Gastrocnemius medialis (tissue), 4 donors: ENCODE measurements at regions not wholly inside any gene's neighbourhood (a gene's known extent, or its start where the extent isn't known, plus 50 kb on each side); places are given as distances from the start of the nearest gene placed in this dataset.

Source experiments
- ATAC-seq, 2 donors: fragments of 150-250 bp; one replicate each; pipeline ENCODE4 v1.9.1; 2016
- DNase-seq, 2 donors: peaks; one replicate each; pipeline ENCODE4 v3.0.0-alpha.2; 2019
- H3K27ac ChIP-seq, 4 donors: fragments of 200-600 bp; sonication (generic); 1 replicate in 1 of 4; 2 replicates in 3 of 4; pipeline ENCODE4 v1.5.1; 2016 to 2018; ENCODE audit warnings: mild to moderate bottlenecking in 2 of 4, moderate library complexity in 1 of 4
- H3K27me3 ChIP-seq, 3 donors: fragments of 200-600 bp; sonication (generic) in 2 of 3; 1 replicate in 1 of 3; 2 replicates in 2 of 3; pipeline versions ENCODE4 v1.5.1 to v1.6.0; 2016 to 2019; ENCODE audit warnings: mild to moderate bottlenecking in 1 of 3, moderate library complexity in 1 of 3
- H3K36me3 ChIP-seq, 2 donors: fragments of 200-600 bp; sonication (generic) in 1 of 2; one replicate each; pipeline ENCODE4 v1.5.1; 2017 to 2018
- H3K4me1 ChIP-seq, 2 donors: fragments of 200-600 bp; sonication (generic) in 1 of 2; one replicate each; pipeline ENCODE4 v1.5.1; 2016 to 2017; ENCODE audit warnings: mild to moderate bottlenecking in 2 of 2
- H3K4me3 ChIP-seq, 4 donors: fragments of 200-600 bp; sonication (generic) in 3 of 4; 1 replicate in 1 of 4; 2 replicates in 3 of 4; pipeline ENCODE4 v1.5.1; 2016 to 2019; ENCODE audit warnings: mild to moderate bottlenecking in 2 of 4
- H3K9me3 ChIP-seq, 3 donors: fragments of 200-600 bp; sonication (generic) in 2 of 3; 1 replicate in 1 of 3; 2 replicates in 2 of 3; pipeline ENCODE4 v1.5.1; 2016 to 2019
- POLR2A ChIP-seq, 2 donors: fragments of 450-650 bp; IDR thresholded peaks; one replicate each; pipeline ENCODE4 v1.6.1; 2017; ENCODE audit warnings: antibody characterized with exemption in 2 of 2, mild to moderate bottlenecking in 2 of 2, moderate library complexity in 2 of 2
- in situ Hi-C, 4 donors: fragments of 200-750 bp; cut with MboI; loops; one replicate each; pipeline versions ENCODE4 v1.15.0 to v1.8.0; 2017; ENCODE audit warnings: low sequenced_read_pairs in 4 of 4
- intact Hi-C: fragments of 100-400 bp; cut with DNase I; formaldehyde crosslinking; loops from one replicate; pipeline ENCODE4 v1.15.1; 2023; ENCODE audit warnings: low total_unique reads
- TF ChIP-seq, protein P1 (sequence below), 5 experiments: fragments of 450-650 bp in 3 of 5; fragments of 200-600 bp in 2 of 5; sonication (generic) in 2 of 5; IDR thresholded peaks in 4 of 5; conservative IDR thresholded peaks in 1 of 5; 1 replicate in 4 of 5; 2 replicates in 1 of 5; pipeline ENCODE4 v1.5.1; 2016 to 2019; ENCODE audit warnings: antibody characterized with exemption in 5 of 5, mild to moderate bottlenecking in 3 of 5, moderate library complexity in 3 of 5

DNA sequence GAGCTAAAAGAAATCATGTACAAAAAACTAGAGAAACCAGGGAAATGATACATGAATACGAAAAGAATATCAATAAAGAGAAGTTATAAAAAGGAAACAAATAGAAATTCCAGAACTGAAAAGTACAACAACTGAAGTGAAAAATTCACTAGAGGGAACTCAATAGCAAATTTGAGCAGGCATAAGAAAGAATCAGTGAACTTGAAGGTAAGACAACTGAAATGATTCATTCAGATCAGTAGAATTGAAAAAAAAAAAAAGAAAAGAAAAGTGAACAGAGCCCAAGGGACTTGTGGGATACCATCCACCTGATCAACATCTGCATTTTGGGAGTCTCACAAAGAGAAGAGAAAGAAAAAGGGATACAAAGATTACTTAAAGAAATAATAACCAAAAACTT is 78.3 kb downstream of the HHEX start:
- Histone ChIP-seq H3K4me3 (no peak overlapping the region), H3K4me1 (no peaks in the 10 kb centered on the region), H3K27me3 (no peaks in the 10 kb centered on the region), H3K36me3 (no peaks in the 10 kb centered on the region), H3K27ac (no peak overlapping the region), H3K9me3 (peaks cover 0 to 5% (median 0%) of the 10 kb centered on the region in 3 donors)
- no peak for ATAC-seq
- DNase-seq: no peak
- intact Hi-C loops: no loop called here
- in situ Hi-C loops: no loop called here
- TF ChIP-seq, protein P1, sequence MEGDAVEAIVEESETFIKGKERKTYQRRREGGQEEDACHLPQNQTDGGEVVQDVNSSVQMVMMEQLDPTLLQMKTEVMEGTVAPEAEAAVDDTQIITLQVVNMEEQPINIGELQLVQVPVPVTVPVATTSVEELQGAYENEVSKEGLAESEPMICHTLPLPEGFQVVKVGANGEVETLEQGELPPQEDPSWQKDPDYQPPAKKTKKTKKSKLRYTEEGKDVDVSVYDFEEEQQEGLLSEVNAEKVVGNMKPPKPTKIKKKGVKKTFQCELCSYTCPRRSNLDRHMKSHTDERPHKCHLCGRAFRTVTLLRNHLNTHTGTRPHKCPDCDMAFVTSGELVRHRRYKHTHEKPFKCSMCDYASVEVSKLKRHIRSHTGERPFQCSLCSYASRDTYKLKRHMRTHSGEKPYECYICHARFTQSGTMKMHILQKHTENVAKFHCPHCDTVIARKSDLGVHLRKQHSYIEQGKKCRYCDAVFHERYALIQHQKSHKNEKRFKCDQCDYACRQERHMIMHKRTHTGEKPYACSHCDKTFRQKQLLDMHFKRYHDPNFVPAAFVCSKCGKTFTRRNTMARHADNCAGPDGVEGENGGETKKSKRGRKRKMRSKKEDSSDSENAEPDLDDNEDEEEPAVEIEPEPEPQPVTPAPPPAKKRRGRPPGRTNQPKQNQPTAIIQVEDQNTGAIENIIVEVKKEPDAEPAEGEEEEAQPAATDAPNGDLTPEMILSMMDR (IDR thresholded peaks at IDR 0.05 in 4 of 5, conservative IDR thresholded peaks at IDR 0.05 in 1 of 5): no peak
- no peak for TF ChIP-seq POLR2A (IDR thresholded peaks at IDR 0.05)

DNA sequence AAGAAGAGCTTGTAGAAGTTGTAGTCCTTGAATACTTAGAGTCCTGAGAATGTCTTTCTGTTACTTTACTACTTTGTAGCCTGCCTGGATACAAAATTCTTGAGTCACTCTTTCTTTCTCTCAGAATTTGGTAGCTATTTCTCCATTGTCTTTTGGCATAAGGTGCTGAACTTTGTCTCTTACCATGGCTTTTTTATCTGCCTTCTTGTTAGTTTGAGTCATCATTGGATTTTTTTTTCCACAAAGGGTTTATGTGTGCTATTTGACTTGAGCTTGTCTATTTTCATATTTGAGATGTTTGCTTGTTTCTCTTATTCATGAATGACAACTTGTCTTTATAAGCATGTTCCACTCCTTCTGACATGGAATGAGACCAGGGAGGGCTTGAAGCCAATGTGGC is 74.5 kb upstream of the EXOC6 start:
- no peak for DNase-seq
- TF ChIP-seq, protein P1 (IDR thresholded peaks at IDR 0.05 in 4 of 5, conservative IDR thresholded peaks at IDR 0.05 in 1 of 5): no peak
- TF ChIP-seq POLR2A (IDR thresholded peaks at IDR 0.05): no peak
- H3K9me3 ChIP-seq: no peaks in the 10 kb centered on the region
- H3K4me3 ChIP-seq: no peak overlapping the region
- no peaks in the 10 kb centered on the region for H3K4me1 ChIP-seq
- H3K36me3 ChIP-seq: no peaks in the 10 kb centered on the region
- intact Hi-C loops (no loop called here), in situ Hi-C loops (no loop called here)
- no peaks in the 10 kb centered on the region for H3K27me3 ChIP-seq
- no peak overlapping the region for H3K27ac ChIP-seq
- no peak for ATAC-seq

DNA sequence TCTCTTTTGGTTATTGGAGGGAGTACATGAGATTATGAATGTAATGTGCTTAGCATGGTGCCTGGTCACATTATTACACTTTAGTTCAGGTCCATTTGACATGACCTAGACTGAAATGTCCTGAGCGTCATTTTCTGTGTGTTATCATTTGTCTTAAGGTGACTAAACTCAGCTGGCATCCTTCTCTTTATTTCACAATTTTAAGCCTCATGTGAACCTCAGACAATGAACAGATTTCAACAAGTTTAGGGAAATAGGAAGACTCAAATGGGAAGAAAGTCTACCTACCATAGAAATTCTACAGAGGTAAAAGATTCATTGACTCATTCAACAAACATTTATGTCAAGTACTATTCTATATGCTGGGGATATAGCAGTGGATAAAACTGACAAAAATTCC is 70.2 kb upstream of the EXOC6 start:
- DNase-seq (no peak), ATAC-seq (no peak)
- Histone ChIP-seq H3K36me3 (no peaks in the 10 kb centered on the region), H3K4me3 (no peak overlapping the region), H3K27me3 (no peaks in the 10 kb centered on the region), H3K27ac (no peak overlapping the region), H3K9me3 (no peaks in the 10 kb centered on the region), H3K4me1 (no peaks in the 10 kb centered on the region)
- in situ Hi-C loops (no loop called here), intact Hi-C loops (no loop called here)
- TF ChIP-seq, protein P1 (IDR thresholded peaks at IDR 0.05 in 4 of 5, conservative IDR thresholded peaks at IDR 0.05 in 1 of 5): no peak
- TF ChIP-seq POLR2A (IDR thresholded peaks at IDR 0.05): no peak

DNA sequence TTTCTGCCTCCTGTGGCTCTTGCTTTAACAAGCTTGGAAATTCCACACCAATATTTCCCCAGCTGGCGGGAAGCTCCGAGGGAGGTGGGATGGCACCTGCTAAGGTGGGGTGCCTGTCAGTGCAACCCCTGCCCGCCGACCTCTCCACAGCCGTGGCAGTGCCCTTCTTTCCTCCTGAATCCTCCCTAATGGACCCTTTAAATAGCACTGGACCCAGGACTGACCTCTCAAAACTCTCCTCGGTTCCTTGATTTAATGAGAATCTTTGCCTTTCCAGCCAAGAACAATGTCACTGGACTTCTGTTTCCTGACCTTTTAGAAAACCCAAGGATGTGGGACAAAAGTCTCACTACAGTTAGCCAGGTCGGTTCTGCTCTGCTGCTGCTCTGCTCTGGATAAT is 63.2 kb upstream of the EXOC6 start:
- no peaks in the 10 kb centered on the region for H3K27me3 ChIP-seq
- in situ Hi-C loops: no loop called here
- TF ChIP-seq POLR2A (IDR thresholded peaks at IDR 0.05): no peak
- TF ChIP-seq, protein P1 (IDR thresholded peaks at IDR 0.05 in 4 of 5, conservative IDR thresholded peaks at IDR 0.05 in 1 of 5): no peak
- no peaks in the 10 kb centered on the region for H3K4me1 ChIP-seq
- no peaks in the 10 kb centered on the region for H3K36me3 ChIP-seq
- ATAC-seq (no peak), DNase-seq (no peak)
- H3K27ac ChIP-seq: no peak overlapping the region
- intact Hi-C loops: no loop called here
- no peak overlapping the region for H3K4me3 ChIP-seq
- H3K9me3 ChIP-seq: no peaks in the 10 kb centered on the region

DNA sequence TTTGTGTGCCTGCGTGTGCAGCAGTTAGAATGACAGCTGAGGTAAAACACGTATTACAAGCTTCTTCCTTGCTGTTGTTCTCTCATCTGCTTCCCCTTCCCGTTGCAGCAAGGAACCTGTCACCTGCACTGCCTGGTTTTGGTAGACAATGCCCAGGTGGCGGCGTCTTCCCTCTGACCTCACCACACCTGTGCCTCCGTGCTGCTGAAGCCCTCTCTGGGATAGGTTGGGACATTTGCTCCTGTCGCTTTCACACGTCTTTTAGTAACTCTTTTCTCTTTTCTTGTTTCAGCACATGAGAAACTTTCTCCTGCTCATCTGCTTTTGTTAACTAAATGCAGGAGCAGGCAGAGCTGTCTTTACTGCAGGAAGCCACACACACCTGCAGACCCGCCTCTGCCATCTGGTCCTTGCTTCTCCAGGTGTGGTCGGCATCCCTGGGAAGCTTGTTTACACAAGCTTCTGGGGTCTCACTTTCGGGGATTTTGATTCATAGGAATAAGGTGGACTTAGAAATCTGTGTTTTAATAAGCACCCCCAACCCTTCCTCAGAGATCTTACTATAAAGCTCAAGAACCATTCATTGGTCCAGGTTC is 60.7 kb upstream of the EXOC6 start:
- ATAC-seq (no peak), DNase-seq (no peak)
- no peak overlapping the region for H3K27ac ChIP-seq
- intact Hi-C loops (no loop called here), in situ Hi-C loops (no loop called here)
- no peak for TF ChIP-seq POLR2A (IDR thresholded peaks at IDR 0.05)
- TF ChIP-seq, protein P1 (IDR thresholded peaks at IDR 0.05 in 4 of 5, conservative IDR thresholded peaks at IDR 0.05 in 1 of 5): no peak
- H3K36me3 ChIP-seq: no peaks in the 10 kb centered on the region
- no peaks in the 10 kb centered on the region for H3K27me3 ChIP-seq
- peaks cover 0 to 4% of the 10 kb centered on the region in 2 donors for H3K4me1 ChIP-seq
- no peaks in the 10 kb centered on the region for H3K9me3 ChIP-seq
- H3K4me3 ChIP-seq: no peak overlapping the region
